Mesothelial cell of epicardium (in vitro differentiated cells): ENCODE measurements at regions not wholly inside any gene's neighbourhood (a gene's known extent, or its start where the extent isn't known, plus 50 kb on each side); places are given as distances from the start of the nearest gene placed in this dataset.
"Not testable (repeated sequence)": the region's sequence is repeated elsewhere in the genome, so short reads cannot be mapped to it uniquely, and the experiment has no call there.

ENCODE experiments used
- DNase-seq, 2 experiments: peaks; one replicate each; pipeline ENCODE4 v3.0.0; 2021; ENCODE audit warnings: low spot score in 2 of 2; ENCODE audit not compliant: unreplicated experiment in 2 of 2
- H3K27ac Mint-ChIP-seq: 2 replicates; pipeline ENCODE4 v1.8.0; 2021; ENCODE audit warnings: mixed read lengths
- H3K27me3 Mint-ChIP-seq: 2 replicates; pipeline ENCODE4 v1.8.0; 2021; ENCODE audit warnings: low read depth, mixed read lengths
- H3K36me3 Mint-ChIP-seq: 2 replicates; pipeline ENCODE4 v1.8.0; 2021; ENCODE audit warnings: mixed read lengths
- H3K4me1 Mint-ChIP-seq: 2 replicates; pipeline ENCODE4 v1.8.0; 2021; ENCODE audit warnings: mixed read lengths
- H3K4me3 Mint-ChIP-seq: 2 replicates; pipeline ENCODE4 v1.8.0; 2021; ENCODE audit warnings: mild to moderate bottlenecking, moderate library complexity, mixed read lengths
- H3K9me3 Mint-ChIP-seq: 2 replicates; pipeline ENCODE4 v1.8.0; 2021; ENCODE audit warnings: mixed read lengths
- TF ChIP-seq, protein P1 (sequence below): fragments of 200-600 bp; sonication (generic); IDR thresholded peaks from one replicate; pipeline ENCODE4 v1.5.0; 2021; ENCODE audit warnings: antibody characterized with exemption; ENCODE audit not compliant: unreplicated experiment

DNA sequence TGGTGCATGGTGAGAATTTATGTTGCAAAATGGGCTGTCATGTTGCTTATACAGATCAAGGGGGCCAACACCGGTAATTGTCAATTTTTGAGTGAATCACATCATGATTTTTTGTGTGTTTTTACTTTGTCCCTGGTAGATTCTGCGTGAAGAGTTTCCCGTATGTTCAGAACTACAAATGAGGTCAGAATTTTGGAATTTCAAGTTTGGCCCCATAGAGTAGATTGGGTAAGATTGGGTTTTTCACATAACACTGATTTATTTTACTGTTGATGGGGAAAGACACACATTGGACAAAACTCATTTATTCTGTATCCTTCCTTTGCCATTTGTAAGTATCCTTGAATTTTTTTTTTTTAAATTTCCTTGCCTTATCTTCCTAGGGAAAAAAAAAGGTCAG, 158.5 kb upstream of the MXRA5 start:
- Mint-ChIP-seq H3K27me3 (no peaks in the 10 kb centered on the region), H3K9me3 (peaks cover 13% of the 10 kb centered on the region), H3K4me3 (no peak overlapping the region), H3K4me1 (peaks cover 19% of the 10 kb centered on the region), H3K27ac (no peak overlapping the region), H3K36me3 (peaks cover 1% of the 10 kb centered on the region)
- TF ChIP-seq, protein P1, sequence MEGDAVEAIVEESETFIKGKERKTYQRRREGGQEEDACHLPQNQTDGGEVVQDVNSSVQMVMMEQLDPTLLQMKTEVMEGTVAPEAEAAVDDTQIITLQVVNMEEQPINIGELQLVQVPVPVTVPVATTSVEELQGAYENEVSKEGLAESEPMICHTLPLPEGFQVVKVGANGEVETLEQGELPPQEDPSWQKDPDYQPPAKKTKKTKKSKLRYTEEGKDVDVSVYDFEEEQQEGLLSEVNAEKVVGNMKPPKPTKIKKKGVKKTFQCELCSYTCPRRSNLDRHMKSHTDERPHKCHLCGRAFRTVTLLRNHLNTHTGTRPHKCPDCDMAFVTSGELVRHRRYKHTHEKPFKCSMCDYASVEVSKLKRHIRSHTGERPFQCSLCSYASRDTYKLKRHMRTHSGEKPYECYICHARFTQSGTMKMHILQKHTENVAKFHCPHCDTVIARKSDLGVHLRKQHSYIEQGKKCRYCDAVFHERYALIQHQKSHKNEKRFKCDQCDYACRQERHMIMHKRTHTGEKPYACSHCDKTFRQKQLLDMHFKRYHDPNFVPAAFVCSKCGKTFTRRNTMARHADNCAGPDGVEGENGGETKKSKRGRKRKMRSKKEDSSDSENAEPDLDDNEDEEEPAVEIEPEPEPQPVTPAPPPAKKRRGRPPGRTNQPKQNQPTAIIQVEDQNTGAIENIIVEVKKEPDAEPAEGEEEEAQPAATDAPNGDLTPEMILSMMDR: no peak
- no peak for DNase-seq

DNA sequence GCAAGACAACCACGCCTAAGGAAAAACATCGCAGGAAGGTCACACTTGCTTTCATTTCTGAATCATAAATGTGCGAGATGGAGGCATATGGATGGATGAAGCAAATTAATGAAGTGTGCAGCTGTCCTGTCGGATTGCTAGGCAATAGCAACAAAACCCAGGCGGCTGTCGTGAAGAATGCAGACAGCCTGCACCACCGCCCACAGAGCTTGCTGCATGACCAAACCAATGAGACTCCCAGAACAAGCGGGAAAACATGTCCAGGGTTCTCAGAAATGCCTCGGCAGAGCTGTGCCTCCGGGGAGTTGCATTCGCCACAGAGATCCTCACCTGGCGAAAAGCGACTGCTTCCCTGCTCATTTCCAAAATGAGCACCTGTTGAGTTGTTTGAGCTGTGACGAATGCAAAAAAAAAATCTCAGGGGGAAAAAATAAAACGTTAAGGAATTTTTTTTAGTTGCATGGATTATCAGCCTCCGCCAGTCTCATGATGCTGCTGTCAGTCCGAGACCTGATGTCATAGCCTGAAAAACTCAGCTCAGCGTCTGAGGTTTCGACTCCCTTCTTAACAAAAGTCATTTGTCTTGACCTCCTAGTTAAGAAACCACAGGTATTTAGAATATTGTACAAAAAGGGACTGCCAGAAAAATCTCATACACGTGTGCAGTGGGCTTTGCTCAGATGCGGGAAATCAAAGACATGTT, 155.5 kb upstream of the MXRA5 start:
- Mint-ChIP-seq H3K36me3 (no peaks in the 10 kb centered on the region), H3K27ac (peak overlapping the region; percentile 52), H3K9me3 (peaks cover 13% of the 10 kb centered on the region), H3K4me3 (peak overlapping the region; percentile 50), H3K27me3 (no peaks in the 10 kb centered on the region), H3K4me1 (peaks cover 14% of the 10 kb centered on the region)
- peak in 1 of 2 experiments; percentile 45 for DNase-seq
- TF ChIP-seq, protein P1: no peak

DNA sequence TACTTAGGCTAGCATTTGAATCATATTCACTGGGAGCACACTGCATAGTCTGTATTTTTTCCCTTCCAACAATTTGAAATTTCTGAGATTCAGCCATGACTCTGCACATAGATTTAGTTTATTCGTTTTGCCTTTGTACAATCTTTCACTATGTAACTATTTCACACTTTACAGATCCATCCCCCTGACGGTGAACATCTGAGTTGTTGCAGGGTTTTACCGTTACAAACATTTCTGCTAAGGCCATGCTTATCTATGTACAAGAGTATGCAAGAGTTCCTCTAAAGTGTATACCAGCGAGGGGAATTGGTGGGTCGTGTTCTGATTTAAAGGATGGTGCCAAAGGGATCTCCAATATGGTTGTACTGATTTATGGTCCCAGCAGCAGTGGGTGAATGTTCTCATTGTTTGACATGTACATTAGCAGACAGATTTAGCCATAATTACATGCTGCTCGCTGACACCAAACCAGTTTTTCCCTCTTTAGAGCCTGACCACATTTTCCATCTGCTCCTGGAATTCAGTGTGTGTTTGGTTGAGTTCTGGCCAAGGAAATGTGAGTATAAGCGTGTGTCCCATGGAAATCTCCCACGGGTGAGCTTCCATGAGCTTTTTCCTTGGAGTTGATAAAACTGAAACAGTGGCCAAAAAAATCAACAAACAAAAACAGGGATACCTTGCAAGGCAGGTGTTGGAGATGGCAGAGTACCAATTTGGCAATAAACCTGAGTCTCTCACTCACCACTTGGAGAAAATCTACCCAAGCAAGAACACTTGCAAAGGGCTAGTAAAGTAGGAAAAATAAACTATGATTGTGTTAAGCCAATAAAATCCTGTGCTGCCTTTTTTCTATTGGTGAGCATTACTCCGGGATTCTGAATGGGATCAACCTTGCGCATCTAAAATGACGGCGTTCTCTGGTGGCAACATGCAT, 149.7 kb upstream of the MXRA5 start:
- DNase-seq, H3K4me3 Mint-ChIP-seq, H3K36me3 Mint-ChIP-seq, H3K4me1 Mint-ChIP-seq, H3K27ac Mint-ChIP-seq, H3K27me3 Mint-ChIP-seq: not testable (repeated sequence)
- H3K9me3 Mint-ChIP-seq: peaks cover 11% of the 10 kb centered on the region

DNA sequence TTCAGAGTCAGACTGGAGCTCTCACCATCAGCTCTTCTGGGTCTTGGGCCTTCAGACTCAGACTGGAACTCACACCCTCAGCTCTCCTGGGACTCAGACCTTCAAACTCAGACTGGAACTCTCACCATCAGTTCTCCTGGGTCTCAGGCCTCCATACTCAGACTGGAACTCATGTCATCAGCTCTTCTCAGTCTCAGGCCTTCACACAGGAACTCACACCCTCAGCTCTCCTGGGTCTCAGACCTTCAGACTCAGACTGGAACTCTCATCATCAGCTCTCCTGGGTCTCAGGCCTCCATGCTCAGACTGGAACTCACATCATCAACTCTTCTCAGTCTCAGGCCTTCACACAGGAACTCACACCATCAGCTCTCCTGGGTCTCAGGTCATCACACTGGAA, 147.2 kb upstream of the MXRA5 start:
- Mint-ChIP-seq H3K27me3 (no peaks in the 10 kb centered on the region), H3K4me1 (peaks cover 4% of the 10 kb centered on the region), H3K9me3 (peaks cover 18% of the 10 kb centered on the region), H3K27ac (no peak overlapping the region), H3K36me3 (no peaks in the 10 kb centered on the region), H3K4me3 (no peak overlapping the region)
- no peak for DNase-seq
- TF ChIP-seq, protein P1: no peak

DNA sequence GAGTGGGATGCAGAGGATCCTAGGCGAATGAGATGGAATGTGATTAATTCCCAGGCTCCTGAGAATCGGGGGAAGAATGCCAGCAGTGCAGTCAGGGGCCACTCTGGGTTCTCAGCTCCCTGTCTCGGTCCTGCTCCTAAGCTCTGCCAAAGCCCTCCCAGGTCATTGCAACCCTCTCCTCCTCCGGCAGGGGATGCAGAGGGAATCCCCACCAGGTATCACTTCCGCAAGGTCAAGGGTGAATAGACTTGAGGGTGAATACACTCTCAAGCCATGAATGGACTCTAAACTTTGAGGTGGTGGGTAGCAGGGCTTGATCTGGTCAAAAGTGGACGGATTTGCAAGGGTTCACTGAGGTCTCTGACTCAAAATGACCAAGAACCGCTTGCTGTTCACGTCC, 139.3 kb upstream of the MXRA5 start:
- H3K27me3 Mint-ChIP-seq: no peaks in the 10 kb centered on the region
- no peak for DNase-seq
- no peak overlapping the region for H3K27ac Mint-ChIP-seq
- TF ChIP-seq, protein P1: no peak
- no peak overlapping the region for H3K4me3 Mint-ChIP-seq
- H3K9me3 Mint-ChIP-seq: peaks cover 5% of the 10 kb centered on the region
- no peaks in the 10 kb centered on the region for H3K4me1 Mint-ChIP-seq
- no peaks in the 10 kb centered on the region for H3K36me3 Mint-ChIP-seq

DNA sequence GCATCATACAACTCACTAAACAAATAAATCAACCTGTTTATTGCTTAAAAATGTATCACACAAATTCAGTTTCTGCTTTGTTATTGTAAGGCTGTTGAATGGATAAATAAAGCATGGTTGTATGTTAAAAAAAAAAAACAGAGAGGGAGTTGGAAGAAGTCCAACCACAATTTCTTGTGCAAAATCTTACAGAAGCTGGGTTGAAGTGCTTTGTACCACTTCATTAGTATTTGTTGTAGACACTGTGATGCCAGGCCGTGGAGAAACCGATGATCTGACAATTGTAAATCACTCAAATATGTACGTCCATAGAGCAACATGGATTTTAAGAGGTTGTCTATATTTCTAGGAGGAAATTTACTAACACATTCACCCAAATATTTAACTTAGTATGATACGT, 132.6 kb upstream of the MXRA5 start:
- DNase-seq: no peak
- Mint-ChIP-seq H3K27ac (peak overlapping the region; percentile 32), H3K27me3 (no peaks in the 10 kb centered on the region), H3K9me3 (peaks cover 9% of the 10 kb centered on the region), H3K4me1 (peaks cover 15% of the 10 kb centered on the region), H3K4me3 (no peak overlapping the region), H3K36me3 (no peaks in the 10 kb centered on the region)
- TF ChIP-seq, protein P1: no peak
